ENCODE measurements at regions not wholly inside any gene's neighbourhood (a gene's known extent, or its start where the extent isn't known, plus 50 kb on each side); places are given as distances from the start of the nearest gene placed in this dataset.

- H3K27ac ChIP-seq (ENCODE audit: low read depth, low read length): no peak overlapping the region
- H3K4me1 ChIP-seq (ENCODE audit: control insufficient read depth, insufficient read depth, low read length, unreplicated experiment): no peaks in the 10 kb centered on the region
- no peak overlapping the region for H2AFZ ChIP-seq (ENCODE audit: low read length, unreplicated experiment)
- H3K27me3 ChIP-seq (ENCODE audit: insufficient read depth, low read length): no peaks in the 10 kb centered on the region
- H3K36me3 ChIP-seq (ENCODE audit: insufficient read depth, low read length): no peaks in the 10 kb centered on the region
- H3K4me3 ChIP-seq (ENCODE audit: low read depth, low read length): no peak overlapping the region
- H3K79me2 ChIP-seq (ENCODE audit: control insufficient read depth, insufficient read depth, low read length, unreplicated experiment): no peaks in the 10 kb centered on the region
These were observed 103.3 kb upstream of the HMHB1 start for GRCh38 chr5:143708672-143709071.

DNA sequence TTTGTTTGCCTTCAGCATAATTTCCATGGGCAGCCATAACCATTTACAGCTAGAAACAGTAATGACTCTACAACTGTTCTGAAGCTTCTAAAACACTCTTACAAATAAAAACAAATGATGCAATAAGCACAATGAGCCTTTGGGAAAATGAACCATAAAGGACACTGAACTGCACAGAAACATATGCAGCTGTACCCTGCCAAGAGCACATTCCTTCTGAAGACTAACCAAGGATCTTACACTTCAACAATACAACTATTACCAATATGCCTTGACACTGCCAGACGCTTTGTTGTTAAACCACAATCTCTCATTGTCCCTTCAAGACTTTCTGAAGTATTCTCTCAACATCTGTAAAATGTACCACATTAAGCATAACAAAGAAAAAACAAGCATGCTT lies 104.2 kb upstream of the HMHB1 start:
- Histone ChIP-seq H3K36me3 (ENCODE audit: insufficient read depth, low read length) (no peaks in the 10 kb centered on the region), H3K4me1 (ENCODE audit: control insufficient read depth, insufficient read depth, low read length, unreplicated experiment) (no peaks in the 10 kb centered on the region), H3K27ac (ENCODE audit: low read depth, low read length) (no peak overlapping the region), H3K79me2 (ENCODE audit: control insufficient read depth, insufficient read depth, low read length, unreplicated experiment) (no peaks in the 10 kb centered on the region), H2AFZ (ENCODE audit: low read length, unreplicated experiment) (no peak overlapping the region), H3K4me3 (ENCODE audit: low read depth, low read length) (no peak overlapping the region), H3K27me3 (ENCODE audit: insufficient read depth, low read length) (no peaks in the 10 kb centered on the region)

DNA sequence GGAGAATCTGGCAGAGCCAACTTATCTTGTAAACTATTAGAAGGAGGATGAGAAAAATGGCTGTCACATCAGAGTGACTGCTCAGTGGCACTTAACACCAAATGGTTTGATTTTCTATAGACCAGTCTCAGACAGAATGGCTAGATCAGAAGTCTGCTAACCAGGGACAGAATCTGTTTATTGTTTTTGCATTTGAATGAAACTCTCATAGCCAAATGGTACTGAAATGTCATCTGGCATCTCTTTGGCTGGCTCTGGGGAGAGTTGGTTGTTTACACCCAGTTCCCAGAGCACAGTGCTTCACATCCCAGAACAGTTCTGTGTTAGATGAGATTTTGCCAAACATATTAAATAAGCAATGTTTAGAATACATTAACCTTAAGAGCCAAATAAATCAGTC lies 106.6 kb upstream of the HMHB1 start:
- H3K4me3 ChIP-seq (ENCODE audit: low read depth, low read length): no peak overlapping the region
- H3K27ac ChIP-seq (ENCODE audit: low read depth, low read length): no peak overlapping the region
- H3K36me3 ChIP-seq (ENCODE audit: insufficient read depth, low read length): no peaks in the 10 kb centered on the region
- no peaks in the 10 kb centered on the region for H3K27me3 ChIP-seq (ENCODE audit: insufficient read depth, low read length)
- H3K4me1 ChIP-seq (ENCODE audit: control insufficient read depth, insufficient read depth, low read length, unreplicated experiment): no peaks in the 10 kb centered on the region
- H2AFZ ChIP-seq (ENCODE audit: low read length, unreplicated experiment): no peak overlapping the region
- no peaks in the 10 kb centered on the region for H3K79me2 ChIP-seq (ENCODE audit: control insufficient read depth, insufficient read depth, low read length, unreplicated experiment)

DNA sequence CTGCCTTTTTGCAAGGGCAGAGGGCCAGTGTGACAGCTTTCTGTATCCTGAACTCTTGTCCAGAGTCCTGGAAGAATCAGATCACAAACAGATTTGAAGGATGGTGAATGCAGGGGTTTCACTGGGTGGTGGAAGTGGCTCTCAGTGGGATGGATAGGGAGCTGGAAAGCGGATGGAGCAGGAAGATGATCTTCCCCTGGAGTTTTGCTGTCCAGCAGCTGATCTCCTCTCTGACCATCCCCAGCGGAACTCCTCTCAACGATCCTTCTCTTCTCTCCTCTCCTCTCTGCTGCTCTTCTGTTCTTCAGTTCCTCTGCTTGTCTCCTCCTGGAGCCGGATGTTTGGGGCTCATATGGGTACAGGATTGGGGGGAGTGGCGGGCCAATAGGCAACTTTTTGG lies 108.3 kb upstream of the HMHB1 start:
- no peak overlapping the region for H2AFZ ChIP-seq (ENCODE audit: low read length, unreplicated experiment)
- H3K36me3 ChIP-seq (ENCODE audit: insufficient read depth, low read length): no peaks in the 10 kb centered on the region
- H3K27me3 ChIP-seq (ENCODE audit: insufficient read depth, low read length): no peaks in the 10 kb centered on the region
- no peak overlapping the region for H3K4me3 ChIP-seq (ENCODE audit: low read depth, low read length)
- H3K27ac ChIP-seq (ENCODE audit: low read depth, low read length): no peak overlapping the region
- H3K4me1 ChIP-seq (ENCODE audit: control insufficient read depth, insufficient read depth, low read length, unreplicated experiment): no peaks in the 10 kb centered on the region
- H3K79me2 ChIP-seq (ENCODE audit: control insufficient read depth, insufficient read depth, low read length, unreplicated experiment): no peaks in the 10 kb centered on the region

DNA sequence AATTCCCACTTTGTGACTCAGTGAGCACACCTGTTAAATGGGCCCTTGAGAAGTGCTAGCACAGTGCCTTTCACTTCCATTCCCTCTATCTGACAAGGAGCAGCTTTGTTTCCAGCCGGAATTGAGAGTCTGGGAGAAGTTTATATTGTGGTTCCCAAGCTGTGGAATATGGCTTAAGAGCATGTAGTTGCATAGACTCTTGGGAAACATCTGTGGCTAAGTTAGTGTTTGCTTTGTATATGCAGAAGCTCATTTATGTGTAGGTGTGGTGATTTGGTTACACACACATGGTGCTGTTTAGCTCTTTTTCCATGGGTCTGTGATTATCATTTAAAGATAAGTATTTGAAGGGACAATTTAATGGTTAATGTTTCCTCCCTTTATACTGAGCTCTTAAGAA lies 110.5 kb upstream of the HMHB1 start:
- Histone ChIP-seq H3K27ac (ENCODE audit: low read depth, low read length) (no peak overlapping the region), H2AFZ (ENCODE audit: low read length, unreplicated experiment) (no peak overlapping the region), H3K4me1 (ENCODE audit: control insufficient read depth, insufficient read depth, low read length, unreplicated experiment) (no peaks in the 10 kb centered on the region), H3K4me3 (ENCODE audit: low read depth, low read length) (no peak overlapping the region), H3K27me3 (ENCODE audit: insufficient read depth, low read length) (no peaks in the 10 kb centered on the region), H3K36me3 (ENCODE audit: insufficient read depth, low read length) (no peaks in the 10 kb centered on the region), H3K79me2 (ENCODE audit: control insufficient read depth, insufficient read depth, low read length, unreplicated experiment) (no peaks in the 10 kb centered on the region)

DNA sequence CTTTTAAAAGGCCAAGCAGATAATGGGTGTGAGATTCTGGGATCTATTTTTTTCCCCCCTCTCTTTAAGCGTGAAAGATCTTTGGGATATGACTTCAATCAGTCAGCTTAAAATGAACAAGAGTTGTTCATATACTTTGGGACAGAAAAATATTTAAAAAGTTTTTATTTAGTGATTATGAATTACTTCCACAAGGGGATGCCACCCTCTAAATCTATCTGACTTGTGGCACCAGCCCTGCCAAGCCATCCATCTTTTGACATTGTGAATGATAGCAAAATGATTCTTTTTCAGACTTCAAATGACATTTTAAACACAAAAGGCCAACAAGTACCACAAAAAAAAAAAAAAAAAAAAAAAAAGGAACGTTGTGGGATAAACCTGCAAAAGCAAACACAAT lies 111.0 kb upstream of the HMHB1 start:
- H2AFZ ChIP-seq (ENCODE audit: low read length, unreplicated experiment): no peak overlapping the region
- no peaks in the 10 kb centered on the region for H3K79me2 ChIP-seq (ENCODE audit: control insufficient read depth, insufficient read depth, low read length, unreplicated experiment)
- no peaks in the 10 kb centered on the region for H3K4me1 ChIP-seq (ENCODE audit: control insufficient read depth, insufficient read depth, low read length, unreplicated experiment)
- H3K36me3 ChIP-seq (ENCODE audit: insufficient read depth, low read length): no peaks in the 10 kb centered on the region
- H3K4me3 ChIP-seq (ENCODE audit: low read depth, low read length): no peak overlapping the region
- H3K27ac ChIP-seq (ENCODE audit: low read depth, low read length): no peak overlapping the region
- no peaks in the 10 kb centered on the region for H3K27me3 ChIP-seq (ENCODE audit: insufficient read depth, low read length)

DNA sequence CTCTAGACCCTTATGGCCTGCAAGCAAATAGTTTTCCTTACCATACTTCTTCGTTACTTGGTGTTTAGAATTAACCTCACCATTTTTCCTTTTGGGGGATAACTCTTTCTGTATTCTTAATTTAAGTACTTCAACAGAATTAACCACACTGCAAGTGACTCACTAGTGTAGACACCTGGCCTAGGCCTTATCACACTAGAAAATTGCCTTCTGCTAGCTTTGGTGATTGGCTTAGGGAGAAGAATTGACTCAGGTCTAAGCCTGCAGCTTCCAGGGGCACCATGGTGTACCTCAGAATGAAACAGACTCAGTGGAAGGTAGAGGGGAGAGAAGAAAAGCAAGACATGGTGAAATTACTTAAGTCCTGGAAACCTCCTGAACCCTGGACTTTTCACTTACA lies 112.8 kb upstream of the HMHB1 start:
- no peaks in the 10 kb centered on the region for H3K36me3 ChIP-seq (ENCODE audit: insufficient read depth, low read length)
- H3K4me1 ChIP-seq (ENCODE audit: control insufficient read depth, insufficient read depth, low read length, unreplicated experiment): no peaks in the 10 kb centered on the region
- no peak overlapping the region for H3K27ac ChIP-seq (ENCODE audit: low read depth, low read length)
- no peaks in the 10 kb centered on the region for H3K79me2 ChIP-seq (ENCODE audit: control insufficient read depth, insufficient read depth, low read length, unreplicated experiment)
- H2AFZ ChIP-seq (ENCODE audit: low read length, unreplicated experiment): no peak overlapping the region
- H3K4me3 ChIP-seq (ENCODE audit: low read depth, low read length): no peak overlapping the region
- H3K27me3 ChIP-seq (ENCODE audit: insufficient read depth, low read length): no peaks in the 10 kb centered on the region

DNA sequence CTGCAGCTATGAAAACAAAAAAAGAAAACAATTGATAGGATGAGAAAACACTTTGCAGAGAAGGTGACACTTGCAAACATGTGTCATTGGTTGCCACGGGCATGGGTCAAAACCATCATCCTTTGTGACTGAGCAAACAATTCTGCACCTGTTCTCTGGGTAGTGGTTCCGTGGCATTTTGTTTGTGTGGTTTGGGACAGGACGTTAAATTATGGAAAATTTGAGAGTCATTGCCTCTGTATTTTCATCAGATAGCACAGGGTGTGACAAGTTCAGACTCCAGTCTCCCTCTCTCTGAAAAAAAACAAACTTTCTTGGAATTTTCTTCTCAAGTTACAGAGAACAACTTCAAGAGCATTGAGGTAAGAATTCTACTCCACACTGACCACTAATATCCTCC lies 113.4 kb upstream of the HMHB1 start:
- Histone ChIP-seq H3K4me3 (ENCODE audit: low read depth, low read length) (no peak overlapping the region), H3K27ac (ENCODE audit: low read depth, low read length) (no peak overlapping the region), H2AFZ (ENCODE audit: low read length, unreplicated experiment) (no peak overlapping the region)

GRCh38 chr5:143696921-143697320 lies 115.0 kb upstream of the HMHB1 start:
- Histone ChIP-seq H3K27ac (ENCODE audit: low read depth, low read length) (no peak overlapping the region), H3K27me3 (ENCODE audit: insufficient read depth, low read length) (no peaks in the 10 kb centered on the region), H3K4me3 (ENCODE audit: low read depth, low read length) (no peak overlapping the region), H3K36me3 (ENCODE audit: insufficient read depth, low read length) (no peaks in the 10 kb centered on the region), H3K4me1 (ENCODE audit: control insufficient read depth, insufficient read depth, low read length, unreplicated experiment) (no peaks in the 10 kb centered on the region), H2AFZ (ENCODE audit: low read length, unreplicated experiment) (no peak overlapping the region), H3K79me2 (ENCODE audit: control insufficient read depth, insufficient read depth, low read length, unreplicated experiment) (no peaks in the 10 kb centered on the region)

More for the DNA sequence above, 113.4 kb upstream of the HMHB1 start:
- H3K79me2 ChIP-seq (ENCODE audit: control insufficient read depth, insufficient read depth, low read length, unreplicated experiment): no peaks in the 10 kb centered on the region
- H3K27me3 ChIP-seq (ENCODE audit: insufficient read depth, low read length): no peaks in the 10 kb centered on the region
- no peaks in the 10 kb centered on the region for H3K4me1 ChIP-seq (ENCODE audit: control insufficient read depth, insufficient read depth, low read length, unreplicated experiment)
- H3K36me3 ChIP-seq (ENCODE audit: insufficient read depth, low read length): no peaks in the 10 kb centered on the region

DNA sequence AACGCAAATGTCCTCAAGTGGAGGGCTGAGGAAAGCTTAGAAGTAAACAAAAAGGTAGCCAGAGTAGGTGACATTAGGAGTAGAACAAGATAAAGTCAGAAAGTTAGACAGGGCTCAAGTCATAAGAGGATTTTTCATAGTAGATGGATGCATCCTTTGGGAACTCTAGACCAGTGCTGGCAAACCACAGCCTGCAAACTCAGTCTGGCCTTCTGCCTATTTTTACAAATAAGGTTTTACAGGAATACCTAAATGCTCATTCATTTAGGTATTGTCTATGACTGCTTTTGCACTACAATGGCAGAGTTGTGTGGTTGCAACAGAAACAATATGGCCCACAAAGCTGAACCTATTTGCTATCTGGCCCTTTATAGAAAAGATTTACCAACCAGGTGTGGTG lies 116.0 kb upstream of the HMHB1 start:
- no peaks in the 10 kb centered on the region for H3K79me2 ChIP-seq (ENCODE audit: control insufficient read depth, insufficient read depth, low read length, unreplicated experiment)
- no peak overlapping the region for H2AFZ ChIP-seq (ENCODE audit: low read length, unreplicated experiment)
- no peak overlapping the region for H3K27ac ChIP-seq (ENCODE audit: low read depth, low read length)
- H3K36me3 ChIP-seq (ENCODE audit: insufficient read depth, low read length): no peaks in the 10 kb centered on the region
- no peaks in the 10 kb centered on the region for H3K4me1 ChIP-seq (ENCODE audit: control insufficient read depth, insufficient read depth, low read length, unreplicated experiment)
- no peak overlapping the region for H3K4me3 ChIP-seq (ENCODE audit: low read depth, low read length)
- no peaks in the 10 kb centered on the region for H3K27me3 ChIP-seq (ENCODE audit: insufficient read depth, low read length)

DNA sequence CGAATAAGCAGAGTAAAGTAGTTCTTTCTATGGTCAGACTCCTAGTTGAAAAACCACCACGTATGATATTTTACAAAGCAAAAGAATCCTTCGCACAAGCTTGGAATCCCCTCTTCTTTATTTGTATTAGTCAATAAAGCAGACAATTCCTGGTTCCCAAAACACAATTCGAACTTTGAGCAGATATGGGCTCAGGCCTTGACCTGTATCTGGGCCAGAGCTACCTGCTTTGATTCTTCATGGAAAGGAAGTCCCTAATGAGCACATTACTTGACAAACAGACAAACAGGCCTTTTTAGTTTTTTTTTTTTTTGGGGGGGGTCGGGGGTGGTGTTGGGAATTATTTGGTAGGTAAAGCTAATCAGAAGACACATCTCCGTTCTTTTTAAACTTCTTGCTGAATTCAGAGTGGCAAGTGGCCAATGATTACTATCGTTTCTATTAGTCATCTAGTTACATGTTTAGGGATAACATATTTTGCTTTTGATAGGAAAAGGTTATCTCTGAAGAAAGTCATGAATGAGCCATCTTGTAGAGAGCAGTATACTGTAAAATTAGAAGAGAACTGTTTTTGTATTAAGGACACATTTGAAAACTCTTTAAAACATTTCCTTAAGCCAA lies 116.6 kb upstream of the HMHB1 start:
- no peaks in the 10 kb centered on the region for H3K27me3 ChIP-seq (ENCODE audit: insufficient read depth, low read length)
- no peak overlapping the region for H2AFZ ChIP-seq (ENCODE audit: low read length, unreplicated experiment)
- no peaks in the 10 kb centered on the region for H3K79me2 ChIP-seq (ENCODE audit: control insufficient read depth, insufficient read depth, low read length, unreplicated experiment)
- no peak overlapping the region for H3K4me3 ChIP-seq (ENCODE audit: low read depth, low read length)
- H3K4me1 ChIP-seq (ENCODE audit: control insufficient read depth, insufficient read depth, low read length, unreplicated experiment): no peaks in the 10 kb centered on the region
- H3K36me3 ChIP-seq (ENCODE audit: insufficient read depth, low read length): no peaks in the 10 kb centered on the region
- H3K27ac ChIP-seq (ENCODE audit: low read depth, low read length): no peak overlapping the region

Measured in ACC112 (cell line).